Fibroblast of the aortic adventitia (primary cell): ENCODE measurements at regions not wholly inside any gene's neighbourhood (a gene's known extent, or its start where the extent isn't known, plus 50 kb on each side); places are given as distances from the start of the nearest gene placed in this dataset.

ENCODE experiments used
- DNase-seq: peaks from one replicate; pipeline ENCODE4 v3.0.0-alpha.2; 2010; ENCODE audit warnings: low read depth
- H3K4me3 ChIP-seq: 2 replicates; pipeline ENCODE4 v1.5.1; 2011; ENCODE audit warnings: low read depth, mild to moderate bottlenecking, control low read depth, low read length, moderate library complexity
- TF ChIP-seq, protein P1 (sequence below): IDR thresholded peaks from 2 replicates; pipeline ENCODE4 v1.5.1; 2011; ENCODE audit warnings: mild to moderate bottlenecking, low read length, control low read depth, inconsistent platforms; ENCODE audit not compliant: insufficient read depth

DNA sequence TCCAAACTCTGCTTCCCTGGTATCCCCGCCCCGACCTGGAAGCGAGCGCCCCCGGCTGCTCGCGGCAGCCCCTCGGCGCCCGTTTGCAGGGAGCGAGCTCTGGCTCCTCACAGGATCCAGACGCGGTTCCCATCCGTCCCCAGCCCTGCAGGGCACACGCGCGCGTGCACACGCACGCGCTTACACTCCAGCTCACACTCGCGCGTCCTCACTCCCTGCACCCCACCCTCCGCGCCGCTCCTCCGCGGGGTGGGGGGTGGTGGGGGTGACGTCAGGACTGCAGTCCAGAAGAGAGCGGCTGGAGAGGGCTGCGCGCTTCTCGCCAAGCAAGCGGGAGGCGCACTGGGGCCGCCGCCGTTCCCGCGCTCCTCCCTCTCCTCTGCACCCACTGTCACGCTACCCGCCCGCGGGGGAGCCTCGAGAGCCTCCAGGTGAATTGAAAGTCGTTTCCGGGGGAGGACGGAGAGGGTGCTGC lies 255.6 kb downstream of the OTUD1 start:
- H3K4me3 ChIP-seq, result no peak overlapping the region
- TF ChIP-seq, protein P1, sequence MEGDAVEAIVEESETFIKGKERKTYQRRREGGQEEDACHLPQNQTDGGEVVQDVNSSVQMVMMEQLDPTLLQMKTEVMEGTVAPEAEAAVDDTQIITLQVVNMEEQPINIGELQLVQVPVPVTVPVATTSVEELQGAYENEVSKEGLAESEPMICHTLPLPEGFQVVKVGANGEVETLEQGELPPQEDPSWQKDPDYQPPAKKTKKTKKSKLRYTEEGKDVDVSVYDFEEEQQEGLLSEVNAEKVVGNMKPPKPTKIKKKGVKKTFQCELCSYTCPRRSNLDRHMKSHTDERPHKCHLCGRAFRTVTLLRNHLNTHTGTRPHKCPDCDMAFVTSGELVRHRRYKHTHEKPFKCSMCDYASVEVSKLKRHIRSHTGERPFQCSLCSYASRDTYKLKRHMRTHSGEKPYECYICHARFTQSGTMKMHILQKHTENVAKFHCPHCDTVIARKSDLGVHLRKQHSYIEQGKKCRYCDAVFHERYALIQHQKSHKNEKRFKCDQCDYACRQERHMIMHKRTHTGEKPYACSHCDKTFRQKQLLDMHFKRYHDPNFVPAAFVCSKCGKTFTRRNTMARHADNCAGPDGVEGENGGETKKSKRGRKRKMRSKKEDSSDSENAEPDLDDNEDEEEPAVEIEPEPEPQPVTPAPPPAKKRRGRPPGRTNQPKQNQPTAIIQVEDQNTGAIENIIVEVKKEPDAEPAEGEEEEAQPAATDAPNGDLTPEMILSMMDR, result no peak
- no peak for DNase-seq

DNA sequence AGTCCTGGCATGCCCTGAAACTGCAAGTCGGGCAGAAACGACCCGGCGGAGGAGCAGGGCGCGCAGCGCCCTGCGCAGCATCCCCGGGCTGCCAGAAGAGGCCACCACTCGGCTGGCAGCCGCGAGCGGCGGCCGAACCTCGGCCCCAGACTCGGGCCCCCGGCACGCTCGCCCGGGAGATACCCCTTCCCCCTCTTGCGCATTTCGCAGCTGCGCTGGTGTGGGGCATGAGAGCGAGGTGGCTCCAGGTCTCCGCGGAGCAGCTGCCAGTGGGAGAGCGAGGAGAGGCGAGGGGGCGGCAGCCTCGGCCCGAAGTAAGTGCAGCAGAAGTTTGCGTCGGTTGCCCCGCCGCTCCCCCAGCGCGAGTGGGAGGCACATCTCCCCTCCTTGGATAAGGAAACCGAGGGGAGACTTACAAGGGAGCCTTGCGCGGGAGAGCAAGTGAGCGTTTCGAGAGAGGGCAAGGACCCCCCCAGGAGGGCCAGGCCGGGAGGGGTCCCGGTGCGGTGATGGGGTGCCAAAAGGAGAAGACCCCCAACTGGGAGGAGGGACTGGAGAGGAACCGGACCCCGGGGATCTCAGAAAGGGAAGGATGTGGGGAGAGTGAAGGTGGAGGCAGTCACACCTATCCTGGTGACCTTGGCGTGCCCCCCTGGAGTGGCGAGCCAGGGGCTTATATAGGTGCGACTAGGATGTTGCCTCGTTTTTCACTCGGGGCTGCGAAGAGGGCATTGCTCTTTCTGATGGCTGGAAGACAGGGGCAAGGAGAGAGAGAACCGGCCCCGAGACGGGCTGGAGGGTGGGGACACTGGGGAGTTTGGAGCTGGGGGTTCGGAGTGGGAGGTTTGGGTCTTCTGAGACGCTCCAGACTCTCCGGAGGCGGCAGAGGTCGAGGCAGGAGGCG lies 256.3 kb downstream of the OTUD1 start:
- DNase-seq, result no peak
- no peak overlapping the region for H3K4me3 ChIP-seq
- TF ChIP-seq, protein P1, result no peak

DNA sequence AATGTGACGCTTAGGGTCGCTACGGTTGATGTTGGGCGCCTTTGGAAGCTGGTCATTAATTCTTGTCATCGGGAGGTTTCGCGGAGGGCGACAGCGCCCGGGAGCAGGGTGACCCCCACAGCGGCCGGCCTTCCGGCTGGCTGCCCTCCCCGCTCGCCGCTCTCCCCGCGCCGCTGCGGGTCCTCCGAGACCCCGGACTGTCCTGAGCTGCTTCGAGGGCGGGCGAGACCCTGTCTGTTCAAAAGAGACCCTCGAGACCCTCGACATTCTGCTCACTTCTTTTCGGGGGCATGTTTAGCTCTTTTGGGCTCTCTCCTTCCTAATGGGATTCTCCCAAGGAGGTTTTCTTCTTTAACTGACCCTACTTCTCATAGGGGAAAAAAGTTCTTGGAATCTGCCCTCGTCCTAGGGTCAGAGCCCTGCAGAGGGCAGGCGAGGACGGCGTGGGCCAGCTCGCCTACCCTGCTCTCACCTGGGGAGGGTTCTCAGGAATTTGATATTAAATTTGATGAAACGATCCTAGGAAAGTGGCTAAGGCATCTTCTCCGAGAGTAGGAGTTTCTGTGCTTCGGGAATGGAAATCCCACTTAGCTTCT lies 257.0 kb downstream of the OTUD1 start:
- DNase-seq, result no peak
- TF ChIP-seq, protein P1, result no peak
- no peak overlapping the region for H3K4me3 ChIP-seq

DNA sequence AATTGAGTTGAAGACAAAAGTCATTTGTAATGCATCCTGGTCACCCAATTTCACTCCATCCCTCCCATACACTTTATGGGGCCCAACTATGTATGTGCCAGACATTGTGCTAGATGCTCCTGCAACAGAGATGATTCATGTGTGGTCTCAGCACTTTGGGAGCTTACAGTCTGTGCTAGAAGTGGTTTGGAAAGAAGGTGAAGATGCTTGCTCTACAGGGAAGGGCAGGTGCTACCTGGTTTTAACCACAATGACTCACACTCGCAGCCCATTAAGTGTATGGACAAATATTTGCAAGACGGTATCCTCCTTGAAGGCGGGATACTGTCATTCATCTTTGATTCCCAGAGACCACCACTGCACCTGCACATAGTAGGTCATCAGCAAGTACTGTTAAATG lies 257.6 kb downstream of the OTUD1 start:
- no peak overlapping the region for H3K4me3 ChIP-seq
- TF ChIP-seq, protein P1, result no peak
- no peak for DNase-seq

DNA sequence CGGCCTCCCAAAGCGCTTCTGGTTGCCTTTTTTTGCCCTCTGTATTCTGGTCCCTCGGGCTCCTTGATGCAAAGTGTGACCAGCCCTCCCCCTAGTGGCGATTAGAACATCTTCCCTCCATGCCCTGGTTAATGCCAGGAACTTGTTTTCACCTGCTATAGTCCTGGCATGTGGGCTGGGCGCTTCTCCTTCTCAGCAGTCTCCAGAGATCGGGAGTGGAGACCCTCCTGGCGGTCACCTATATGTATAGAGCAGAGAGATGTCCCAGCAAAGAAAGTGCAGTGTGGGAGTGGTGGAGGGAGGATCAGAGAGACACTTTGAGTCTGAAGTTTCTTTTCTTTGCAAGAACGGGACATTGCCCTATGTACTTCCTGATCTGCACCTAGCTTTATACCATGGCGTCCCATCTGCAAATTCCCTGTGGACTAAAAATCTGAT lies 264.1 kb downstream of the OTUD1 start:
- TF ChIP-seq, protein P1, result peak; percentile 77
- DNase-seq, result peak; percentile 72
- no peak overlapping the region for H3K4me3 ChIP-seq

DNA sequence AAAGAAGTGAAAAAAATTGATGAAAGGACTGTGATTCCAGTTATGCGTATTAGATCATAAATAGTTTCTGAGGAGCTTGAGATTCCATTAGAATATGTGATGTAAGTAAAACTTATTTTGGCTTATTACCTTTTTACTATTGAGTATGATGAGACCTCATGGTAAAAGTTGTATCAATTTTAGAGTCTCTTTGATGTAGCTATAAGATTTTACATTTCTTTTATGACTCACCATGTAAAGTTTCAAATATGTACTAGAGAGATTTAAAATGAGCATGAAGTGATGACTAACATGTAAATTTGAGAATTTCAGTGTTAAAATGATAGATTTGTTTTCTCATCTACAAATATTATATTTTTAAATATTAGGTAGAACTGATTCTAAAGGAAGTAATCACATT lies 276.5 kb downstream of the OTUD1 start:
- DNase-seq, result no peak
- TF ChIP-seq, protein P1, result no peak
- H3K4me3 ChIP-seq, result no peak overlapping the region
